ENCODE measurements at regions not wholly inside any gene's neighbourhood (a gene's known extent, or its start where the extent isn't known, plus 50 kb on each side); places are given as distances from the start of the nearest gene placed in this dataset.

GRCh38 chr10:15997313-15997712 is 137.0 kb upstream of the MINDY3 start:
- H3K4me3 ChIP-seq (ENCODE audit: low read length), result no peak overlapping the region
- H3K36me3 ChIP-seq (replicated peaks; ENCODE audit: low read depth, low read length), result no peaks in the 10 kb centered on the region
- H2AFZ ChIP-seq (ENCODE audit: low read depth, low read length), result no peak overlapping the region
- H3K27me3 ChIP-seq (ENCODE audit: low read depth, low read length), result no peaks in the 10 kb centered on the region
- H3K27ac ChIP-seq (ENCODE audit: low read length), result no peak overlapping the region
- H3K4me2 ChIP-seq (ENCODE audit: low read length), result no peak overlapping the region
- H3K9me3 ChIP-seq (ENCODE audit: insufficient read depth, low read length), result no peaks in the 10 kb centered on the region
- H3K9ac ChIP-seq (ENCODE audit: low read length), result no peak overlapping the region
- H3K79me2 ChIP-seq (ENCODE audit: low read length), result no peaks in the 10 kb centered on the region
- no peak for TF ChIP-seq EZH2phosphoT487 (IDR thresholded peaks at IDR 0.05; ENCODE audit: low read depth)
- TF ChIP-seq CTCF (IDR thresholded peaks at IDR 0.05; ENCODE audit: low read depth, low read length), result no peak
- no peaks in the 10 kb centered on the region for H4K20me1 ChIP-seq (ENCODE audit: insufficient read depth, low read length)
- no peaks in the 10 kb centered on the region for H3K4me1 ChIP-seq (ENCODE audit: low read length)

- H3K9me3 ChIP-seq (ENCODE audit: insufficient read depth, low read length), result no peaks in the 10 kb centered on the region
- H3K4me3 ChIP-seq (ENCODE audit: low read length), result no peak overlapping the region
- no peaks in the 10 kb centered on the region for H3K27me3 ChIP-seq (ENCODE audit: low read depth, low read length)
- TF ChIP-seq CTCF (IDR thresholded peaks at IDR 0.05; ENCODE audit: low read depth, low read length), result no peak
- TF ChIP-seq EZH2phosphoT487 (IDR thresholded peaks at IDR 0.05; ENCODE audit: low read depth), result no peak
- no peak overlapping the region for H3K9ac ChIP-seq (ENCODE audit: low read length)
- H3K4me1 ChIP-seq (ENCODE audit: low read length), result no peaks in the 10 kb centered on the region
- no peak overlapping the region for H3K4me2 ChIP-seq (ENCODE audit: low read length)
- no peaks in the 10 kb centered on the region for H3K36me3 ChIP-seq (replicated peaks; ENCODE audit: low read depth, low read length)
- no peak overlapping the region for H3K27ac ChIP-seq (ENCODE audit: low read length)
- no peaks in the 10 kb centered on the region for H3K79me2 ChIP-seq (ENCODE audit: low read length)
- H4K20me1 ChIP-seq (ENCODE audit: insufficient read depth, low read length), result no peaks in the 10 kb centered on the region
- H2AFZ ChIP-seq (ENCODE audit: low read depth, low read length), result no peak overlapping the region
Measured at GRCh38 chr10:16001581-16001980, 141.3 kb upstream of the MINDY3 start.

- H3K4me2 ChIP-seq (ENCODE audit: low read length), result no peak overlapping the region
- no peaks in the 10 kb centered on the region for H3K79me2 ChIP-seq (ENCODE audit: low read length)
- TF ChIP-seq CTCF (IDR thresholded peaks at IDR 0.05; ENCODE audit: low read depth, low read length) (no peak), EZH2phosphoT487 (IDR thresholded peaks at IDR 0.05; ENCODE audit: low read depth) (no peak)
- no peaks in the 10 kb centered on the region for H3K36me3 ChIP-seq (replicated peaks; ENCODE audit: low read depth, low read length)
- no peaks in the 10 kb centered on the region for H3K4me1 ChIP-seq (ENCODE audit: low read length)
- H3K4me3 ChIP-seq (ENCODE audit: low read length), result no peak overlapping the region
- H3K27me3 ChIP-seq (ENCODE audit: low read depth, low read length), result no peaks in the 10 kb centered on the region
- H3K9ac ChIP-seq (ENCODE audit: low read length), result no peak overlapping the region
- no peak overlapping the region for H3K27ac ChIP-seq (ENCODE audit: low read length)
- H3K9me3 ChIP-seq (ENCODE audit: insufficient read depth, low read length), result no peaks in the 10 kb centered on the region
- H4K20me1 ChIP-seq (ENCODE audit: insufficient read depth, low read length), result no peaks in the 10 kb centered on the region
- no peak overlapping the region for H2AFZ ChIP-seq (ENCODE audit: low read depth, low read length)
Measured at GRCh38 chr10:16009785-16010184, 149.5 kb upstream of the MINDY3 start.

GRCh38 chr10:16011548-16011947 is 151.2 kb upstream of the MINDY3 start:
- Histone ChIP-seq H3K79me2 (ENCODE audit: low read length) (no peaks in the 10 kb centered on the region), H3K4me1 (ENCODE audit: low read length) (no peaks in the 10 kb centered on the region)

More at GRCh38 chr10:16011548-16011947, 151.2 kb upstream of the MINDY3 start:
- H3K36me3 ChIP-seq (replicated peaks; ENCODE audit: low read depth, low read length), result no peaks in the 10 kb centered on the region
- no peaks in the 10 kb centered on the region for H3K27me3 ChIP-seq (ENCODE audit: low read depth, low read length)
- H2AFZ ChIP-seq (ENCODE audit: low read depth, low read length), result no peak overlapping the region
- no peaks in the 10 kb centered on the region for H4K20me1 ChIP-seq (ENCODE audit: insufficient read depth, low read length)
- H3K9me3 ChIP-seq (ENCODE audit: insufficient read depth, low read length), result no peaks in the 10 kb centered on the region
- no peak overlapping the region for H3K4me3 ChIP-seq (ENCODE audit: low read length)
- TF ChIP-seq EZH2phosphoT487 (IDR thresholded peaks at IDR 0.05; ENCODE audit: low read depth) (no peak), CTCF (IDR thresholded peaks at IDR 0.05; ENCODE audit: low read depth, low read length) (no peak)
- no peak overlapping the region for H3K9ac ChIP-seq (ENCODE audit: low read length)
- no peak overlapping the region for H3K4me2 ChIP-seq (ENCODE audit: low read length)
- H3K27ac ChIP-seq (ENCODE audit: low read length), result no peak overlapping the region

All from OCI-LY3 (cell line).